Kidney epithelial cell (primary cell): ENCODE measurements at regions not wholly inside any gene's neighbourhood (a gene's known extent, or its start where the extent isn't known, plus 50 kb on each side); places are given as distances from the start of the nearest gene placed in this dataset.

Experiments used
- DNase-seq: peaks from one replicate; pipeline ENCODE4 v3.0.0-alpha.2; 2010; ENCODE audit warnings: low read depth
- H3K27me3 ChIP-seq: 2 replicates; pipeline ENCODE4 v1.6.0; 2011; ENCODE audit warnings: low read length; ENCODE audit not compliant: control insufficient read depth, insufficient read depth
- H3K36me3 ChIP-seq: 2 replicates; pipeline ENCODE4 v1.5.1; 2011; ENCODE audit warnings: low read length; ENCODE audit not compliant: control insufficient read depth, insufficient read depth
- H3K4me3 ChIP-seq: 2 replicates; pipeline ENCODE4 v1.5.1; 2011; ENCODE audit warnings: low read depth, mild to moderate bottlenecking, control low read depth, low read length
- TF ChIP-seq, protein P1 (sequence below): IDR thresholded peaks from 2 replicates; pipeline ENCODE4 v1.5.1; 2011; ENCODE audit warnings: mild to moderate bottlenecking, moderate library complexity, low read length, control low read depth, inconsistent platforms; ENCODE audit not compliant: insufficient read depth, poor library complexity, severe bottlenecking

DNA sequence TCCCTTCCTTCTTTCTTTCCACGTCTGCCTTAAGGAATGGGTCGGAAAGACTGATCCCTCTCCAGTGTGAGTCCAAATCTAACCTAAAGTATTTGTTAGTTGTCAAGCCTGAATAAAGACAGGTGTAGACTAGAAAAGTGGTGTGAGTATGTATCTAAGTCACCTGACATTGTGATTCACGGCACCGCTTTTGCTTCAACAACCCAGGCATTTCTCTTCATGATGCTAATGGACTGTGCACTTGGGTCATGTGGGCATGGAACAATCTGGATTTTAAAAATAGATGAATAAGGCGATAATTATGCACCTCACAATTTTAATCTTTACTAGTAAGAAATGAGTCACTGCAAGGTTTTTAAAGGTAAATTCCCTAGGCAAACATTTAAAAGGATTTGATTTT, 107.5 kb downstream of the LIPG start:
- TF ChIP-seq, protein P1, sequence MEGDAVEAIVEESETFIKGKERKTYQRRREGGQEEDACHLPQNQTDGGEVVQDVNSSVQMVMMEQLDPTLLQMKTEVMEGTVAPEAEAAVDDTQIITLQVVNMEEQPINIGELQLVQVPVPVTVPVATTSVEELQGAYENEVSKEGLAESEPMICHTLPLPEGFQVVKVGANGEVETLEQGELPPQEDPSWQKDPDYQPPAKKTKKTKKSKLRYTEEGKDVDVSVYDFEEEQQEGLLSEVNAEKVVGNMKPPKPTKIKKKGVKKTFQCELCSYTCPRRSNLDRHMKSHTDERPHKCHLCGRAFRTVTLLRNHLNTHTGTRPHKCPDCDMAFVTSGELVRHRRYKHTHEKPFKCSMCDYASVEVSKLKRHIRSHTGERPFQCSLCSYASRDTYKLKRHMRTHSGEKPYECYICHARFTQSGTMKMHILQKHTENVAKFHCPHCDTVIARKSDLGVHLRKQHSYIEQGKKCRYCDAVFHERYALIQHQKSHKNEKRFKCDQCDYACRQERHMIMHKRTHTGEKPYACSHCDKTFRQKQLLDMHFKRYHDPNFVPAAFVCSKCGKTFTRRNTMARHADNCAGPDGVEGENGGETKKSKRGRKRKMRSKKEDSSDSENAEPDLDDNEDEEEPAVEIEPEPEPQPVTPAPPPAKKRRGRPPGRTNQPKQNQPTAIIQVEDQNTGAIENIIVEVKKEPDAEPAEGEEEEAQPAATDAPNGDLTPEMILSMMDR, result no peak
- Histone ChIP-seq H3K27me3 (no peaks in the 10 kb centered on the region), H3K36me3 (no peaks in the 10 kb centered on the region), H3K4me3 (no peak overlapping the region)
- no peak for DNase-seq

DNA sequence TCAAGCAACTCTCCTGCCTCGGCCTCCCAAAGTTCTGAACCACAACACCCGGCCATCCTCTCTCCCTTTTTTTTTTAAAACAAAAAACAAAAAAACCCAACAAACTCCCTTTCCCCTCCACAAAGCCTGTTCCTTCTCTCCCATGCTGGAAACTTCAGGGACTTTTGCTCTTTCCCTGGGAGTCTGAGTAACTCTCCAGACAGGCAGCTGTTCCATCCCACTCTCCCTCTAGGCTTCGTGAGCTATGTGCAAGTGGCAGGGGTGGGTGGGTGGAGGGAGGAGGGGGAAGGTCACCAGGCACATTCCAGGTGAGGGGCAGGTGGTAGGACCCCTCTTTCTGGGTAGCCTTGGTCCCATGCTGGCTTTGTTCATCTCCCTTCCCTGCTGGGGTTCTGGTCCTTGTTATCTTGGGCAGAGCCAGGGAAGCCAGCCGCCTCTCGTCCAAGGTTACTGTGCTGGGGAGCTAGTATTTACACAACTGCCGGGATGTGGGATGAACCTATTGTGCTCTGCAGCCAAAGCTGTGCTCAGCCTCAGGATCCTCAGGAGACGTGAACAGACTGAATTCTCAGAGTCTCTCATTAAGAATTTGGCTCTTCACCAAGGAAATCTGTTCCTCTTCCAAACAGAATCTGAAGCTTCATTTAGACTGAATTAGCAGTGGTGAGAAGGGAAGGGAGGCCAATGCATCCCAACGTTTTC, 106.9 kb downstream of the LIPG start:
- H3K36me3 ChIP-seq, result no peaks in the 10 kb centered on the region
- no peak for DNase-seq
- TF ChIP-seq, protein P1, result no peak

DNA sequence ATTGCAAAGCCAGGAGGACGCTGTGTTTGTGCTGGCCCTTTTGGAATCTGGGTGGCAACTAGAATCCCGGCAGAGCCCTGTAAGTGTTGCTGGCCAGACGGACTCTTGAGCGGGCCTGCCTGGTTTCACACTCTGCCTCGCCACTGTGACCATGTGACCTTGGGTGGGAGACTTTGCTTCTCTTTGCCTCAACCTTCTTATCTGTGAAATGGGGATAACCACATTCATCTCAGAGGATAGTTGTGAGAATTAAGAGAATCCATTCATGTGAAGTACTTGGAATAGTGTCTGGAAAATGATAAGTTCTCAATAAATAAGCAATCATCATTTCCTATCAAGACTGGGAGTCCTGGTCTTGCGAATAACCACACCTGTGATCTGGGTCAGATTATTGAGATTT, 105.6 kb downstream of the LIPG start:
- Histone ChIP-seq H3K36me3 (no peaks in the 10 kb centered on the region), H3K27me3 (no peaks in the 10 kb centered on the region), H3K4me3 (no peak overlapping the region)
- TF ChIP-seq, protein P1, result no peak
- no peak for DNase-seq

More for the DNA sequence above, 106.9 kb downstream of the LIPG start:
- H3K4me3 ChIP-seq, result no peak overlapping the region
- no peaks in the 10 kb centered on the region for H3K27me3 ChIP-seq

DNA sequence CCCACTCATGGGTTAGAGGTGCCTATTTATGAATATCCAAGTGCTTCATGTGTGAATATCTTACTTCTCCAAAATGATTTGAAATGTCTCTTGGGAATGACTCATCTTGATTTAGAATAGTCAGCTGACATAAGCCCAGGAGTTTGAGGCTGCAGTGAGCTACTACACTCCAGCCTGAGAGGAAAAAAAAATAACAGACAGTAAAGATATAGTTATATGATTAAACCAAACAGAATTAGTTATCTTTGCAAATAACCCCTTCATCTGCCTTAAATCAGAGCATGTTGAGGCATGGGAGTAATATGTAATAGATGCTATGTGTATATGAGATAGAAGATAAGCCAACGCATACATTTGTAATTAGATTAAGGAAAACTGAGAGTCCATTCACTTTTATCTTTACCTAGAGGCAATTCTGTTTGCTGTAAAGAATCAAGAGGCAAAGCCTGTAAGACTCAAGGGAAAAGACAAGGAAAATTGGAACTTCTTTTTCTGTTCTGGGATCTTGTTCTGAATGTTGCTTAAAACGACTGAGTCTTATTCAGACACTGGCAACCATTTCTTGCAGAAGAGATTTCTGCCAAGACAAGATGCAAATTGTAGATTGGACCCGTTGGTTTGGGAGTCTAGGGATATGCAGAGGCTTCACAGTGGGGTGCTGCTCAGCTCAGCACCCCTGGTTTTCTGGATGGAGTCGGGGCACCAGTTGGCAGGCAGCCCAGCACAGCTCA, 104.4 kb downstream of the LIPG start:
- H3K4me3 ChIP-seq, result no peak overlapping the region
- H3K36me3 ChIP-seq, result no peaks in the 10 kb centered on the region
- no peak for DNase-seq
- TF ChIP-seq, protein P1, result no peak
- no peaks in the 10 kb centered on the region for H3K27me3 ChIP-seq

DNA sequence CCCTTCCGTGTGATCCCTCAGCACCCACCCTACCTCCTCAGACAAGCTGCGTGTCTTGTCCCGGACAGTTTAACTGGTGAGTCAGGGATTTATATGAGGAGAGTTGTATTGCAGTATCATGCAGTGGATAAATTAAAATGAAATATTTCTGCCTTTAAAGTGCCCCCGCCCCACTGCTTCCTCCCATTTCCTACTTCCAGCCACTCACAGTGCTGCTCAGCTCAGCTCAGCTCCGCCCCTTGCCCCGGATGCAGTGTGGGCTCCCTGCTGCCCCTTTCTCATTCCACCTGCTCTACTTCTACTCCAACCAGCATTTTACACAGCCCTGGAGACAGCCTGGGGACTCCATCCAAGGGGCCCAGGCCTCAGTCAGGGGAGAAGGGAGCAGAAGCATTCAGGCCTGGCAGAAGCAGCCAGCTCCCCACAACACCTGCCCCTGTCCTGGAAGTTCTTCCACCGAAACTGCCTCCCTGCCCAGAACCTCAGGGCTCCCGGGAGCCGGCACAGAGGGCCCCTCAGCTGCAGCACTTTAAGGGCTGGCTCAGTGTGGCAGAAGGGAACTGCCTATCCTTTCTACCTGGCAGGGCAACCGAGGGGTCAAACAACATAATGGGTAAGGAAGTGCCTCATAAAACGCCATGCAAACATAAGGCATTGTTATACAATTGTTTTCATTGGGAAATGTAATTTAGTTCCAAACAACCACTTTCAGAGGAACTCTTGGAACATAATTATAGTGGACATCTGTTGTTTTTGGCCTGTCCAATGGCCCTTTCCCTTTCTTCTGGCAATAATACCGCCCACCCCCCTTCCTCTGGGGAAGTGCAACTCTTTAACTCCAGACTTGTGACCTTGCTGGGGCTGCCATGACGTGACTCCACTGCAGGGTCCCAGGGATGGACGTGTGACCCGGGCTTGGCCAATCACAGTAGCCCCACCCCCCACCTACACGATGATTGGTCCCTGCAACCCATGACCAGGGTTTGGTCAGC, 102.3 kb downstream of the LIPG start:
- H3K4me3 ChIP-seq, result no peak overlapping the region
- H3K36me3 ChIP-seq, result no peaks in the 10 kb centered on the region
- H3K27me3 ChIP-seq, result no peaks in the 10 kb centered on the region
- TF ChIP-seq, protein P1, result no peak
- DNase-seq, result no peak
